ENCODE measurements at regions not wholly inside any gene's neighbourhood (a gene's known extent, or its start where the extent isn't known, plus 50 kb on each side); places are given as distances from the start of the nearest gene placed in this dataset.
"Not testable (repeated sequence)": the region's sequence is repeated elsewhere in the genome, so short reads cannot be mapped to it uniquely, and the experiment has no call there.

GRCh38 chr2:155651851-155652250, 680.7 kb downstream of the NR4A2 start:
- DNase-seq = no peak

GRCh38 chr2:155645791-155646190, 686.7 kb downstream of the NR4A2 start:
- no peak for DNase-seq

GRCh38 chr2:155643056-155643775, 689.3 kb downstream of the NR4A2 start:
- DNase-seq = no peak

GRCh38 chr2:155633887-155634570, 698.5 kb downstream of the NR4A2 start:
- DNase-seq = no peak

- no peak for DNase-seq
Measured at GRCh38 chr2:155633060-155633839, 699.3 kb downstream of the NR4A2 start.

- DNase-seq = no peak
Measured at GRCh38 chr2:155630760-155631159, 701.8 kb downstream of the NR4A2 start.

- DNase-seq = no peak
Measured at GRCh38 chr2:155622443-155622842, 710.1 kb downstream of the NR4A2 start.

- DNase-seq = no peak
Measured at GRCh38 chr2:155600914-155601760, 731.4 kb downstream of the NR4A2 start.

- no peak for DNase-seq
Measured at GRCh38 chr2:155600296-155600695, 732.2 kb downstream of the NR4A2 start.

- DNase-seq = no peak
Measured at GRCh38 chr2:155599834-155600233, 732.7 kb downstream of the NR4A2 start.

- DNase-seq = no peak
Measured at GRCh38 chr2:155583674-155584195, 748.8 kb downstream of the NR4A2 start.

- no peak for DNase-seq
Measured at GRCh38 chr2:155574941-155575340, 757.6 kb downstream of the NR4A2 start.

- DNase-seq = no peak
Measured at GRCh38 chr2:155547571-155547970, 785.0 kb downstream of the NR4A2 start.

- no peak for DNase-seq
Measured at GRCh38 chr2:155546721-155547555, 785.6 kb downstream of the NR4A2 start.

GRCh38 chr2:155539028-155539427, 793.5 kb downstream of the NR4A2 start:
- DNase-seq = not testable (repeated sequence)

GRCh38 chr2:155528034-155528433, 804.5 kb downstream of the NR4A2 start:
- DNase-seq = no peak

- DNase-seq = no peak
Measured at GRCh38 chr2:155525199-155525598, 807.3 kb downstream of the NR4A2 start.

GRCh38 chr2:155519529-155520130, 812.9 kb downstream of the NR4A2 start:
- no peak for DNase-seq

- no peak for DNase-seq
Measured at GRCh38 chr2:155518094-155518493, 814.4 kb downstream of the NR4A2 start.

- DNase-seq = no peak
Measured at GRCh38 chr2:155517362-155517761, 815.2 kb downstream of the NR4A2 start.

GRCh38 chr2:155513248-155513647, 814.8 kb downstream of the KCNJ3 start:
- no peak for DNase-seq

Data from NCI-H1092 (cell line).